Loucy (cell line): ENCODE measurements at regions not wholly inside any gene's neighbourhood (a gene's known extent, or its start where the extent isn't known, plus 50 kb on each side); places are given as distances from the start of the nearest gene placed in this dataset.

Source experiments
- EZH2phosphoT487 ChIP-seq: fragments of 200-600 bp; IDR thresholded peaks from 2 replicates; pipeline ENCODE4 v1.6.1; 2018; ENCODE audit warnings: antibody characterized with exemption, mild to moderate bottlenecking, moderate library complexity, borderline replicate concordance
- TF ChIP-seq, protein P1 (sequence below): fragments of 200-600 bp; sonication (generic); conservative IDR thresholded peaks from 2 replicates; pipeline ENCODE4 v1.5.1; 2014; ENCODE audit warnings: mild to moderate bottlenecking, antibody characterized with exemption, low read length

DNA sequence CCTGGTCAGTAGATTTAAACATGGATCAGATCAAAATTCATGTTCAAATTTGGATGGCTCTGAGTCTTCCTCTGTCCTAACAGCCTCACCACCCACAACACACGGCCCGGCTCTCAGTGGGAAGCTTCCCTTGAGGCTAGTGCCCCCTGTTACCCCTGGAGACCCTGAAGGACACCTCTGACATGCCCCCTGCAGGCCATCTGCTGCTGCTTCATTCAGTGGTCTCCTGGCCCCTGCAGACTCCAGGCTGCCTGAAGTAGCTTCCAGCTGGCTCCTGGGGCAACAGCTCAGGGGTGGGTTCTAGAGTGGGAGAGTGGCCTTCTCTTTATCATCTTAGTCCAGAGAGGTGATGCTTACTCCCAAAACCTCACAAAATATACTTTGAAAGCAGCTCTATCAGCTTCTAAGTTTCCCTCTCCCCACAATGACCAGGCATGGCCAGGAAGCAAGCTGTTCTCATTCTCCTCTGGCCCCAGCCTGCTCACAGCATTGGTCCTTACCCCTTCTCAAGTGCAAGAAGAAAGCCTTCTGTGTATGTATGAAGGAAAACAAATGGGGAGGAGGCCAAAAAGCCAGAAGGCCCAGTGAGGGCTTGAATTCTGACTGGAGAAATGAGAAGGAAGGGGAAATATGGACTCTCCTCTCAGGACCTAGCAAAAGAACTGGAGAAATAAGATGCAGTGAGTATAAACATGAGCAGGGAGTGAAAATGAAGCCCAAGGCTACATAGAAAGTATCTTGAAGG, 189.6 kb upstream of the INHBA start:
- TF ChIP-seq, protein P1, sequence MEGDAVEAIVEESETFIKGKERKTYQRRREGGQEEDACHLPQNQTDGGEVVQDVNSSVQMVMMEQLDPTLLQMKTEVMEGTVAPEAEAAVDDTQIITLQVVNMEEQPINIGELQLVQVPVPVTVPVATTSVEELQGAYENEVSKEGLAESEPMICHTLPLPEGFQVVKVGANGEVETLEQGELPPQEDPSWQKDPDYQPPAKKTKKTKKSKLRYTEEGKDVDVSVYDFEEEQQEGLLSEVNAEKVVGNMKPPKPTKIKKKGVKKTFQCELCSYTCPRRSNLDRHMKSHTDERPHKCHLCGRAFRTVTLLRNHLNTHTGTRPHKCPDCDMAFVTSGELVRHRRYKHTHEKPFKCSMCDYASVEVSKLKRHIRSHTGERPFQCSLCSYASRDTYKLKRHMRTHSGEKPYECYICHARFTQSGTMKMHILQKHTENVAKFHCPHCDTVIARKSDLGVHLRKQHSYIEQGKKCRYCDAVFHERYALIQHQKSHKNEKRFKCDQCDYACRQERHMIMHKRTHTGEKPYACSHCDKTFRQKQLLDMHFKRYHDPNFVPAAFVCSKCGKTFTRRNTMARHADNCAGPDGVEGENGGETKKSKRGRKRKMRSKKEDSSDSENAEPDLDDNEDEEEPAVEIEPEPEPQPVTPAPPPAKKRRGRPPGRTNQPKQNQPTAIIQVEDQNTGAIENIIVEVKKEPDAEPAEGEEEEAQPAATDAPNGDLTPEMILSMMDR, result peak; percentile 70
- TF ChIP-seq EZH2phosphoT487, result no peak
